22Rv1 (cell line): ENCODE measurements at regions not wholly inside any gene's neighbourhood (a gene's known extent, or its start where the extent isn't known, plus 50 kb on each side); places are given as distances from the start of the nearest gene placed in this dataset.

Experiments used
- ZFX ChIP-seq: fragments of 450-650 bp; IDR thresholded peaks from 2 replicates; pipeline ENCODE4 v1.6.1; 2017; ENCODE audit warnings: antibody characterized with exemption, borderline replicate concordance
- TF ChIP-seq, protein P1 (sequence below): fragments of 450-650 bp; IDR thresholded peaks from 2 replicates; pipeline ENCODE4 v1.5.1; 2017; ENCODE audit warnings: mild to moderate bottlenecking

DNA sequence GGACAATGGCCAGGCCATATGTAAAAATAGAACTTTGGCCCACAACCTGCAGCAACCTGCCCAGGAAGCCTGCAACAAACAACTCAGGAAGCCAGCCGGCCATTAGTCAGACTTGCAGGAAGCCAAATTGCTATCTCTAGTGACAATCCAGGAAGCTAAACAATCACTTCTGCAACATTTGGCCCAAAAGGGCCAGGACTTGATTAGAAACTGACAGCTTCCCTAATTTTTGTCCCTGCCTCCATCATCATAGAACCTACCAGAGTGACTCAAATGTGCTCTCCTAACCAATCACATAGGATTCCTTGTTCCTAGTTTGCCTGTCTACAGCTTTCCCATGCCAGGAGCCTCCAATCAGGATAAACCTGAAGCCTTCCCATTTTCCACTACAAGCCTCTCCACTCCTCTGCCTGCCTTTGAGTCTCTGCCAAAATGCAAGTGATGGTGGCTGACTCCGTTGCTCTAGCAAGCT, 639.3 kb downstream of the PTPRU start:
- TF ChIP-seq, protein P1, sequence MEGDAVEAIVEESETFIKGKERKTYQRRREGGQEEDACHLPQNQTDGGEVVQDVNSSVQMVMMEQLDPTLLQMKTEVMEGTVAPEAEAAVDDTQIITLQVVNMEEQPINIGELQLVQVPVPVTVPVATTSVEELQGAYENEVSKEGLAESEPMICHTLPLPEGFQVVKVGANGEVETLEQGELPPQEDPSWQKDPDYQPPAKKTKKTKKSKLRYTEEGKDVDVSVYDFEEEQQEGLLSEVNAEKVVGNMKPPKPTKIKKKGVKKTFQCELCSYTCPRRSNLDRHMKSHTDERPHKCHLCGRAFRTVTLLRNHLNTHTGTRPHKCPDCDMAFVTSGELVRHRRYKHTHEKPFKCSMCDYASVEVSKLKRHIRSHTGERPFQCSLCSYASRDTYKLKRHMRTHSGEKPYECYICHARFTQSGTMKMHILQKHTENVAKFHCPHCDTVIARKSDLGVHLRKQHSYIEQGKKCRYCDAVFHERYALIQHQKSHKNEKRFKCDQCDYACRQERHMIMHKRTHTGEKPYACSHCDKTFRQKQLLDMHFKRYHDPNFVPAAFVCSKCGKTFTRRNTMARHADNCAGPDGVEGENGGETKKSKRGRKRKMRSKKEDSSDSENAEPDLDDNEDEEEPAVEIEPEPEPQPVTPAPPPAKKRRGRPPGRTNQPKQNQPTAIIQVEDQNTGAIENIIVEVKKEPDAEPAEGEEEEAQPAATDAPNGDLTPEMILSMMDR = no peak
- no peak for TF ChIP-seq ZFX
